ENCODE measurements at regions not wholly inside any gene's neighbourhood (a gene's known extent, or its start where the extent isn't known, plus 50 kb on each side); places are given as distances from the start of the nearest gene placed in this dataset.

GRCh38 chr7:54242776-54243175 lies 299.4 kb upstream of the VSTM2A start:
- ChIA-PET POLR2A (no interaction called here), CTCF (no interaction called here)
- H3K4me1 ChIP-seq (ENCODE audit: control insufficient read depth, insufficient read depth, low read length) = no peaks in the 10 kb centered on the region
- no peaks in the 10 kb centered on the region for H3K27me3 ChIP-seq (ENCODE audit: control insufficient read depth, insufficient read depth, low read length)
- H3K36me3 ChIP-seq (ENCODE audit: control insufficient read depth, insufficient read depth, low read length) = no peaks in the 10 kb centered on the region
- intact Hi-C loops (cut with micrococcal nuclease; ENCODE audit: unreplicated experiment) = no loop called here
- DNase-seq (ENCODE audit: low read depth, low spot score) (no peak), ATAC-seq (no peak)
- no peak for TF ChIP-seq REST (IDR thresholded peaks at IDR 0.05; ENCODE audit: insufficient read depth in 1 of 2, low read depth in 2 of 2, low read length in 1 of 2)
- no peak for TF ChIP-seq TCF7L2 (IDR thresholded peaks at IDR 0.05; ENCODE audit: low read depth, low read length)
- no peak for TF ChIP-seq POLR2AphosphoS5 (IDR thresholded peaks at IDR 0.05; ENCODE audit: low read depth, low read length)
- no peak for TF ChIP-seq CTCF (IDR thresholded peaks at IDR 0.05)
- no peak for TF ChIP-seq SIN3A (IDR thresholded peaks at IDR 0.05; ENCODE audit: borderline replicate concordance, insufficient read depth, low read depth, low read length)
- in situ Hi-C loops (cut with HindIII; ENCODE audit: low pct_unique_long_range_greater_than_20kb, low sequenced_read_pairs) = no loop called here
- H3K4me3 ChIP-seq (ENCODE audit: low read depth in 2 of 2, low read length in 2 of 2) = no peak overlapping the region
- no peaks in the 10 kb centered on the region for H3K9me3 ChIP-seq (ENCODE audit: control insufficient read depth, insufficient read depth, low read depth, low read length)
- no peak overlapping the region for H3K27ac ChIP-seq (ENCODE audit: low read length)
- no TSS peak for BruUV-seq (replicated peaks)

- Histone ChIP-seq H3K36me3 (ENCODE audit: control insufficient read depth, insufficient read depth, low read length) (no peaks in the 10 kb centered on the region), H3K27me3 (ENCODE audit: control insufficient read depth, insufficient read depth, low read length) (no peaks in the 10 kb centered on the region), H3K4me1 (ENCODE audit: control insufficient read depth, insufficient read depth, low read length) (no peaks in the 10 kb centered on the region), H3K9me3 (ENCODE audit: control insufficient read depth, insufficient read depth, low read depth, low read length) (no peaks in the 10 kb centered on the region), H3K4me3 (ENCODE audit: low read depth in 2 of 2, low read length in 2 of 2) (no peak overlapping the region), H3K27ac (ENCODE audit: low read length) (no peak overlapping the region)
- no peak for ATAC-seq
- ChIA-PET CTCF (no interaction called here), POLR2A (no interaction called here)
- in situ Hi-C loops (cut with HindIII; ENCODE audit: low pct_unique_long_range_greater_than_20kb, low sequenced_read_pairs) = no loop called here
- no peak for DNase-seq (ENCODE audit: low read depth, low spot score)
- intact Hi-C loops (cut with micrococcal nuclease; ENCODE audit: unreplicated experiment) = no loop called here
- TF ChIP-seq CTCF (IDR thresholded peaks at IDR 0.05) (no peak), POLR2AphosphoS5 (IDR thresholded peaks at IDR 0.05; ENCODE audit: low read depth, low read length) (no peak), TCF7L2 (IDR thresholded peaks at IDR 0.05; ENCODE audit: low read depth, low read length) (no peak), REST (IDR thresholded peaks at IDR 0.05; ENCODE audit: insufficient read depth in 1 of 2, low read depth in 2 of 2, low read length in 1 of 2) (no peak), SIN3A (IDR thresholded peaks at IDR 0.05; ENCODE audit: borderline replicate concordance, insufficient read depth, low read depth, low read length) (no peak)
- no TSS peak for BruUV-seq (replicated peaks)
These were observed 297.2 kb upstream of the VSTM2A start for GRCh38 chr7:54245020-54245419.
